CD4-positive, alpha-beta T cell treated with Interferon alpha-2 for 1 hour (primary cell): ENCODE measurements at regions not wholly inside any gene's neighbourhood (a gene's known extent, or its start where the extent isn't known, plus 50 kb on each side); places are given as distances from the start of the nearest gene placed in this dataset.
"Not testable (repeated sequence)": the region's sequence is repeated elsewhere in the genome, so short reads cannot be mapped to it uniquely, and the experiment has no call there.

Experiments used
- DNase-seq, 2 donors: peaks; one replicate each; pipeline ENCODE4 v3.0.0-alpha.2; 2020 to 2022

DNA sequence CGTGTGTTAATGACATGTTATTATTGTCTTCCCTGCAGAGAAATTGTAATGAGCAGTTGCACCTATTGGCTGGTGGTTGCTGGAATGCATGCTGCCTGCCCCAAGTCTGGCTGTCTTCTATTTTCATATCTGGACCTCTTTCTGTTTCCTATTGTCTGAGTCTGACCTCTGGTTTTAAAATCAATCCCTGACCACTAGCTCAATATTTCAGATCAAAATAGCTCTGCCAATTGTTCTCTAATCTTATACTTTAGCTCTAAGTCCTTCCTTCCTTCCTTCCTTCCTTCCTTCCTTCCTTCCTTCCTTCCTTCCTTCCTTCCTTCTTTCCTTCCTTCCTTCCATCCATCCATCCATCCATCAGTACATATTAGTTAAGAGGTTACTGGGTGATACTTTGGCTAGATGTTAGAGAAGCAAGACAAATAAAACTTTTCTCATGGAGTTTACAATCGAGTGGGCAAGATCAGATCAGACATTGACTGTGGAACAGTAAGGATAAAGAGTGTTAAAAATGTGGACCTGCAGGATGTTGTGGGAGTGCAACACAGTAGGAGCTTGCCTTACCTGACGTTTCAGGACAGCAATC is 417.1 kb downstream of the SOCS6 start:
- DNase-seq: no peak

- DNase-seq: no peak
Observed at GRCh38 chr18:70700496-70700895, 411.7 kb downstream of the SOCS6 start.

GRCh38 chr18:70698574-70698973 is 409.7 kb downstream of the SOCS6 start:
- no peak for DNase-seq

- DNase-seq: no peak
Observed at GRCh38 chr18:70693246-70693645, 404.4 kb downstream of the SOCS6 start.

DNA sequence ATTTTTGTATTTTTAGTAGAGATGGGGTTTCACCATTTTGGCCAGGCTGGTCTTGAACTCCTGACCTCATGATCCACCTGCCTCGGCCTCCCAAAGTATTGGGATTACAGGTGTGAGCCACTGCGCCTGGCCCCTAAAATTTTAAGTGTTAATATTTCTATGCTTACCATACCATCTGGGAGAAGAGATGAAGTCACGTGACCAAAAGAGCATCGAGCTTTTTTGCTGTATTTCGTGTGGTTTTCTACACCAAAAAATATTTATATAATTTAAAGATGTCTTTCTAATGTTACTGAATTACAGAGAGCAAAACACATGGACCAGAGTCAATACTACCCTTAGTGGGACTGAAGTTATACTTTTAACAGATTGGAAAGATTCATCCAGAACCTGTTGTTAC is 400.9 kb downstream of the SOCS6 start:
- not testable (repeated sequence) for DNase-seq

DNA sequence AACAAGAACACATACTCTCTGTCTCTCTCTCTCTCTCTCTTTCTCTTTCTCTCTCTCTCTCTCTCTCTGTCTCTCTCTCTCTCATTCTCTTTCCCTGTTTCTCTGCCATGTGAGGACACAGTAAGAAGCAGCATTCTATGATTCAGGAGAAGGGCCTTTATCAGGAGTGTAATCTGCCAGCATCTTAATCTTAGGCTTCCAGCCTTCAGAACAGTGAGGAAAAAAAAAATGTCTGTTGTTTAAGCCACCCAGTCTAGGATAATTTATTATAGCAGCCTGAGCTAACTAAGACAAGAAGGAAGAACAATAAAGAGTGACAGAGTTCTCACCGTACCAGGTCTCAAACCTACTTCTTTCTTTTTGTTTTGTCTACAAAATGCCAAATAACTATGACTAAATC is 399.4 kb downstream of the SOCS6 start:
- DNase-seq: no peak

DNA sequence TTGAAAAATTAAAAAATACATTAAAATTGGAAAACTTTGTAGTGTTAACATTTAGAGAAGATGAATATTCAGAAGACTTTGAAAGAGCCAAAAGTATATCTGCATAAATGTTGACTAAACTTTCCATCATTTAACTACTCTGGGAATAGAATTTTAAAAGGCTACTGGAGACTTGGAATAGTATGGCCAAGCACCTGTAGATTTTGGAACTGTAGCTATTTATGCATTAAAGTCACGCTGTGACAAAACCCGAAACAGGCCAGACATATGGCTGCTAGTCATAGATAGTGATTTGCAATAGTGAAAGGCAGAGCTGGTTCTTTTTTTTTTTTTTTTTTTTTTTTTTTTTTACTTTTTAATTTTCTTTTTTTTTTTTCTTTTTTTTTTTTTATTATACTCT is 396.0 kb downstream of the SOCS6 start:
- DNase-seq: no peak

DNA sequence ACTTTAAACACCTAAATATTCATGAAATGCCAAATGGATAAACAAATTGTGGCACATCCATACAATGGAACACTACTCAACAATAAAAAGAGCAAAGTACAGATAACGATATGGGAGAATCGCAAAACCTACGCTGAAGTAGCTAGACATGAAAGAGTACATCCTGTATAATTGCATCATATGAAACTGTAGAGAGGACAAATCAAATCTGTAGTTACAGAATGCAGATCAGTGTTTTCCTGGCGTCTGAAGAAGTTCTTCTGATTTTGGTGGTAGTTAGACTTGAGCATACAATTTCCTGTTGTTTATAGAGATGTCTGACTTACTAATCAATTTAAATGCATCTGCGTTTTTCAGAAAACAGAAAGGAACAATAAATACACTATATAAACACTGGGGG is 394.4 kb downstream of the SOCS6 start:
- DNase-seq: peak in 1 of 2 donors; percentile 56

DNA sequence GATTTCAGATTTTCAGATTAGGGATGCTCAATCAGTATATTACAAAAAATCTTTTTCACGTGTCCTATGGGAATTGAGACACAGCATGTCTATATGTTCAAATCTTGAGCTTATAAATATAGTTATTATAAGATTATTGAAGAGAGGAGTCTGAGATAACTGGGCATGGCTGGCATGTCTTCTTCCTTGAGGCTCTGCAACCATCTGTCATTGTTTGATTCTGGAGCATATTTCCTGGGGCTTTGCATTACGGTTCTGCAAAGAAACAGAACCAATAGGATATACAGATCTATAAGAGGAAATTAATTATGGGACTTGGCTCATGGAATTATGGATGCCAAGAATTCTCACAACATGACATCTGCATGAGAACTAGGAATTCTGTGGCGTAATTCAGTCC is 386.1 kb downstream of the SOCS6 start:
- DNase-seq: no peak

GRCh38 chr18:70673831-70674230 is 385.0 kb downstream of the SOCS6 start:
- no peak for DNase-seq

DNA sequence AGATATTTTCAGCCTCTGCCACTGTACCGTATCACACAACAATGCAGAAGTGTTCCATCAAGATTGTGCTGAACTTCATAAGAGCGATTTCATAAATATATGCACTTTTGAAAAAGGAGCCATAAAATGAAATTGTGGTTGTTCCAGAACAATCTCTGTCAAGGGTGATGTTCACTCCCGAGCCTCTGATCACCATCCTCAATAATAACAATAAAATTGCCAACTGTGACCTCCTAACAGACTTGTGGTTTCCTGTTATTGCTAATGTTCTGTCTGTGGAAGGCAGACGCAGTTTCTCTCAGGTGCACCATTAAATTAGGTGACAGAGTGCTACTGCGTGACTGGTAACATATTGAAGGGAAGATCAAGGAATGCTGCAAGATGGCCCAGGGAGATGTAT is 383.7 kb downstream of the SOCS6 start:
- peak; percentile 59 to 69 for DNase-seq

- DNase-seq: peak in 1 of 2 donors; percentile 21
Observed at GRCh38 chr18:70671889-70672565, 383.2 kb downstream of the SOCS6 start.

DNA sequence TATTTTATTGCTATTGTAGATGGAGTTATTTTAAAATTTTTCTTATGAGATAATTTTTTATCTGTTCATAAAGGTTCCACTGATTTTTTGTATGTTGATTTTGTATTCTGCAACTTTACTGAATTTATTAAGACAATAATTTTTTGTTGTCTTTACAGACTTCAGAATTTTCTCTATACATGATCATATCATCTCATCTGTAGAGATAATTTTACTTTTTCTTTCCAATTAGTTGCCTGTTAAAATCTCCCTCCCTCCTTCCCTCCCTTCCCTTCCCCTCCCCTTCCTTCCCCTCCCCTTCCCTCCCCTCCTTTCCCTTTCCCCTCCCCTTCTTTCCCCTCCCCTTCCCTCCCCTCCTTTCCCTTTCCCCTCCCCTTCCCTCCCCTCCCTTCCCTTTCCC is 378.1 kb downstream of the SOCS6 start:
- no peak for DNase-seq

DNA sequence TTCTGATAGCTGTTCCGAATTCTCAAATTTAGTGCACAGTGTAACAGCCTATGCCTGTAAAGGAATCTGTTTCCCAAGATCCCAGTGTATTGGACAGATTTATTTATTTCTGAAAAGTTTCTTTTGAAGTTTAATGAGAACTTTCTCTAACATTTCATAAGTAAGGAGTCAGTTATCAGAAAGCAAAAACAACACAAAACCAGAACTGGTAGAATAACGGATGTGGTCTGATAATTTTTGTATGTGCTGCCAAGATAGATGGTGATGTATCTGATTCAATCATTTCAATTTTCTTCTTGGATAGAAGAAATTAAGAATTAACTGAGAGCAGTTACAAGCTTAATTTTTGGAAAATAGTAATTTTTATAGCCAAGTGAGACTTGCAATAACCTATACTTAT is 374.3 kb downstream of the SOCS6 start:
- DNase-seq: peak in 1 of 2 donors; percentile 46

GRCh38 chr18:70662588-70662987 is 373.7 kb downstream of the SOCS6 start:
- DNase-seq: no peak

DNA sequence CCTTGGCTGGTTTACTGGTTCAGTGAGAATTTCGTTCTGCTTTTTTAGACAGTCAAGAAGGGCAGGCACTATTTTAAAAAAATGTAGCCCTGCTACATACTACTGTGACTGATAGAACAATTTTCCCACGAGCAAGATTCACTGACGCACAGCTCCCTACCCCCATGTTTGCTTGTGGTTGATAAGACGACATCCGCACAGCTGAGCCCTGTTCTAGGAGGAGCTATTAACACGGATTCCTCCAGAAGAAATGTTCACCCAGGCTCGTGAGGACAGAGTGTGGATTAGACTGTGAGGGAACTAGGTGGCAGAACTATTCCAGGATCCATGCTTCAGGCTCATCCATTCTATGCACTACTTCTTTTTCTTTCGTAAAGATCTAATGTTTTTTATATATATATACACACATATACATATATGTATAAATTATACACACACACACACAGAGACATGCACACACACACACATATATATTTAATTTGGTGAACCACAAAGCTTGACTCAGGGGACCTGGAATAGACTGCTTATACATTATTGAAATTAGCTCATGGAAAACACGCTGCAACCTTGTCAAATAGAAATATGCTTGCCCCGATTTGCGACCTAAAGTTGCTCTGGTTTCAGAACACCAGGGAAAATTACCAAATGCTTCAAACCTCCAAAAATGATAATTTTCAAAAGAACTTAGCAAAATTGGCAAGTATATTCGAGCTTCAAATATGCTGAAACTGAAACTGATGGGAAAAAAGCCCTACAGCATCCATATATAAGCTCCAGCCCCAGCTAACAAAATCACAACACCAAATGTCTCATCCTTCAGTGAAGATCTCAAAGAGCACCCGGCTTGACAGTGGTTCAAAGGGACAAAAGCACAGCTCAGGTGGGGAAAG is 370.4 kb downstream of the SOCS6 start:
- DNase-seq: peak; percentile 68 to 70

GRCh38 chr18:70653671-70654070 is 364.8 kb downstream of the SOCS6 start:
- DNase-seq: no peak

GRCh38 chr18:70650878-70651277 is 362.0 kb downstream of the SOCS6 start:
- no peak for DNase-seq

GRCh38 chr18:70649683-70650082 is 360.8 kb downstream of the SOCS6 start:
- DNase-seq: no peak

DNA sequence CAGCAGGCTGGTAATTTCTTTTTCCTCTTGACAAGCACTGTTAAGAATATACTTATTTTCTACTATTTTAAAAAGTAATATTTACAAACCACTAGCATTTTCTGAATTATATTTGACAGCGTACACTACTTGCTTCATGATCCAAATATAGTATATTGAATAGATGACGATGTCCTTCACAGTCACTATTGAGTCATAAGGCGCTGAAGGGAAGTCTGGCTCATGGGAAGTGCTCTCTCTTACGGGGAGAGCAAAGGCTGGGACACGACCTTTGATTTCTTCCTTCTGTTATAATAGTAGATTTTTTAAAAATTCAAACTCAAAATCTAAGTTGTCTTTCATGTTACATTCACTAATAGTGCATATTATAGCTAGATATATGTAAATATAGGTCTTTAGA is 357.1 kb downstream of the SOCS6 start:
- no peak for DNase-seq

- DNase-seq: no peak
Observed at GRCh38 chr18:70643812-70644211, 355.0 kb downstream of the SOCS6 start.

- DNase-seq: no peak
Observed at GRCh38 chr18:70641156-70641775, 352.4 kb downstream of the SOCS6 start.

GRCh38 chr18:70640336-70640887 is 351.6 kb downstream of the SOCS6 start:
- DNase-seq: peak in 1 of 2 donors; percentile 11
